ENCODE measurements at regions not wholly inside any gene's neighbourhood (a gene's known extent, or its start where the extent isn't known, plus 50 kb on each side); places are given as distances from the start of the nearest gene placed in this dataset.
"Not testable (repeated sequence)": the region's sequence is repeated elsewhere in the genome, so short reads cannot be mapped to it uniquely, and the experiment has no call there.

GRCh38 chr4:60729764-60730163, 470.4 kb upstream of the ADGRL3 start:
- TF ChIP-seq CTCF, POLR2A (IDR thresholded peaks at IDR 0.05): not testable (repeated sequence)

All from right lobe of liver (tissue), 4 donors.